Large intestine (tissue), 3 donors: ENCODE measurements at regions not wholly inside any gene's neighbourhood (a gene's known extent, or its start where the extent isn't known, plus 50 kb on each side); places are given as distances from the start of the nearest gene placed in this dataset.

Source experiments
- DNase-seq, 2 donors: peaks; one replicate each; pipeline versions ENCODE4 v3.0.0 to v3.0.0-alpha.2; 2013
- H3K27ac ChIP-seq: one replicate; pipeline ENCODE4 v1.5.1; 2013; ENCODE audit warnings: low read length
- H3K27me3 ChIP-seq: 2 replicates; pipeline ENCODE4 v1.6.1; 2013; ENCODE audit warnings: low read length; ENCODE audit not compliant: control insufficient read depth, insufficient read depth
- H3K36me3 ChIP-seq: 2 replicates; pipeline ENCODE4 v1.6.1; 2013; ENCODE audit warnings: low read length; ENCODE audit not compliant: control insufficient read depth, insufficient read depth
- H3K4me1 ChIP-seq: one replicate; pipeline ENCODE4 v1.6.1; 2013; ENCODE audit warnings: low read length; ENCODE audit not compliant: control insufficient read depth, insufficient read depth
- H3K4me3 ChIP-seq: one replicate; pipeline ENCODE4 v1.5.1; 2013; ENCODE audit warnings: low read length
- H3K9me3 ChIP-seq: one replicate; pipeline ENCODE4 v1.6.1; 2013; ENCODE audit warnings: mild to moderate bottlenecking, low read depth, low read length, moderate library complexity; ENCODE audit not compliant: control insufficient read depth
- WGBS: methylation state at CpG from one replicate; pipeline ENCODE4 v1.1.5; 2013; ENCODE audit warnings: low lambda C conversion rate; ENCODE audit not compliant: insufficient coverage; 5-methylcytosine and 5-hydroxymethylcytosine counted together

DNA sequence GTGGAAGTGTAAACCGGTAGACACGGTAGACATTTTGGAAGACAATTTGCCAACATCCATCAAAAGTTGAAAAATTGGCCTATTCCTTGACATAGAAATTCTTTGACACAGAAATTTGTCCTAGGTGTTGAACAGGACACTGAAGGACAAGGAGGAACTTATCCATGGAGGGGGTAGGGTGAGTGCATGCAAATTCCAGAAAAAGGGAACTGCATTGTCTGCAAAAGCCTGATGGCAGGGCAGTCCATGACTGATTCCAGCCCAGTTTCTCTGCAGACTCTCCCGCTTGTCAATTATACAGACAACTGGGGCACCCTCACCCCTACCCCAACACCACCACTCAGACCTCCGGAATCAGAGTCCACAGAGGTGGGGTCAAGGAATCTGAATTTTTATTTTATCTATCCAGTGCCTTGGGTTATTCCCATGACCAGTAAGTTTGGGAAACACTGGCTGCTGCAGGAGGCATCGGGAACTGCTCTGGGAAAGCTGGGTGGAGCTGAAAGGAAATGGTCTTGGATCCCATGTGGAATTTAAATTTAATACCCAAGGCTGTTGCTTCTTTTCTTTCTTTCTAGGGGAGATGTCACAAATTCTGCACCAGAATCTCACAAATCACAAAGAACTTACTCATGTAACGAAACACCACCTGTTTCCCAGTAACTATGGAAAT, 103.3 kb upstream of the SLC45A1 start:
- Histone ChIP-seq H3K36me3 (no peaks in the 10 kb centered on the region), H3K27me3 (no peaks in the 10 kb centered on the region), H3K4me1 (peaks cover 13% of the 10 kb centered on the region), H3K9me3 (no peaks in the 10 kb centered on the region), H3K4me3 (no peak overlapping the region), H3K27ac (no peak overlapping the region)
- no peak for DNase-seq
- 88% methylated on average over 4 of the region's 6 CpGs for WGBS

DNA sequence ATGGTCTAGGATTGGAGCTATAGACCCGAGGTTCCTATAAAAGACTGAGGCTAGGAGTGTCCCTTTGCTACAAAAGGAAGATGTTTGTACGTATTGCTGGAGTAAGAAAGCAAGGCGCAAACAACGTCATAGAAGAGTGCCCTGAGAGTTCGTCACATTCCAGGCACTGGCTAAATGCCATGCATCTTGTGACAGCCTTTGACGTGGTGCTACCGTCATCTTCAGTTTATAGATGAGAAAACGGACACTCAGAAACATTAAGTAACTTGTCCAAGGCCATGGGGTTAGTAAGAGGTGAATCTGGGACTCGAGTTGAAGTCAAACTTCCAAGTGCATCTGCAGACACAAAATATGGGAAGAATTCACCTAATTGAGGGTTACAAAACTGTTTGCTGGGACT, 104.2 kb upstream of the SLC45A1 start:
- peaks cover 13% of the 10 kb centered on the region for H3K4me1 ChIP-seq

DNA sequence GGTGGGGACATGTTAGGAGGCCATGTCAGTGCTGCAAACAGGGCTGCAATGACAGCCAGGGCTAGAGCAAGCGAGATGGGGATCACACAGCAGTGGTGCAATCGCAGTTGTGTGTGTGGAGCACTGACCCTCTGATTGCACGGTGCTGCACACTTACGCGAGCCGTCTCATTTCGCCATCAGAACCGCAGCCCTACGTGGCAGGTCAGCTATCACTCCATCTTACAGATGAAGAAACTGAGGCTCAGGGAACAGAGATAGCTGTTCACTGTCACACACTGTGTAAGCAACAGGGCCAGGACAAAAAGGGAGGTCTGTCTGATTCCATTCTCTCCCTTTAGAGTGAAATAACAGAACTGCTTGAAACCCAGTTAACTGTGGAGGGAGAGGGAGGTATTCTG, 104.8 kb upstream of the SLC45A1 start:
- WGBS = no CpG with 5 or more reads among the region's 9 CpGs
- no peaks in the 10 kb centered on the region for H3K27me3 ChIP-seq
- H3K27ac ChIP-seq = no peak overlapping the region
- H3K4me3 ChIP-seq = no peak overlapping the region
- H3K9me3 ChIP-seq = no peaks in the 10 kb centered on the region
- H3K4me1 ChIP-seq = peaks cover 13% of the 10 kb centered on the region
- DNase-seq = no peak
- no peaks in the 10 kb centered on the region for H3K36me3 ChIP-seq

More for the DNA sequence above, 104.2 kb upstream of the SLC45A1 start:
- Histone ChIP-seq H3K27ac (no peak overlapping the region), H3K9me3 (no peaks in the 10 kb centered on the region), H3K36me3 (no peaks in the 10 kb centered on the region), H3K4me3 (no peak overlapping the region), H3K27me3 (no peaks in the 10 kb centered on the region)
- no CpG with 5 or more reads among the region's 9 CpGs for WGBS
- DNase-seq = no peak

DNA sequence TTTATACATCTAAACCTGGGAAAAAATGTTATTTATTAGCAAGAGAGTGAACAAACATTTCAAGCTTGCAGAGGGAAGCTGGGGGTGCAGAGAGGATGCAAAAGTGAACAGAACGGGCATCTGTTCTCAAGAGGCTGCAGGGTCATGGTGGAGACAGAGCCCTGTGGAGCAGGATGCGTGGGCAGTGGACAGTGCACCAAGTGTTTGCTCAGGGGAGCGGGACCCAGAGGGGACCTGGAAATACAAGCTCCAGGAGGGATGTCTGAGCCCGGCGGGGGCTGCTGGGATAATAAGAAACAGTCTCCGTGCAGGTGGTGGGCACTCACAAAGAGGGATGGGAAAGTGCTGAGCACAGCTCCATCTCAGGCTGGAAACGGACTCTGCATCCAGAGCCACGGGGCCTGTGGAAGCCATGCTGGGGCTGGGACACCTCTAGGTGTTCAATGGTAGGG, 105.3 kb upstream of the SLC45A1 start:
- Histone ChIP-seq H3K9me3 (no peaks in the 10 kb centered on the region), H3K27me3 (no peaks in the 10 kb centered on the region), H3K27ac (no peak overlapping the region), H3K36me3 (no peaks in the 10 kb centered on the region), H3K4me1 (peaks cover 10% of the 10 kb centered on the region), H3K4me3 (no peak overlapping the region)
- no peak for DNase-seq
- no CpG with 5 or more reads among the region's 8 CpGs for WGBS

DNA sequence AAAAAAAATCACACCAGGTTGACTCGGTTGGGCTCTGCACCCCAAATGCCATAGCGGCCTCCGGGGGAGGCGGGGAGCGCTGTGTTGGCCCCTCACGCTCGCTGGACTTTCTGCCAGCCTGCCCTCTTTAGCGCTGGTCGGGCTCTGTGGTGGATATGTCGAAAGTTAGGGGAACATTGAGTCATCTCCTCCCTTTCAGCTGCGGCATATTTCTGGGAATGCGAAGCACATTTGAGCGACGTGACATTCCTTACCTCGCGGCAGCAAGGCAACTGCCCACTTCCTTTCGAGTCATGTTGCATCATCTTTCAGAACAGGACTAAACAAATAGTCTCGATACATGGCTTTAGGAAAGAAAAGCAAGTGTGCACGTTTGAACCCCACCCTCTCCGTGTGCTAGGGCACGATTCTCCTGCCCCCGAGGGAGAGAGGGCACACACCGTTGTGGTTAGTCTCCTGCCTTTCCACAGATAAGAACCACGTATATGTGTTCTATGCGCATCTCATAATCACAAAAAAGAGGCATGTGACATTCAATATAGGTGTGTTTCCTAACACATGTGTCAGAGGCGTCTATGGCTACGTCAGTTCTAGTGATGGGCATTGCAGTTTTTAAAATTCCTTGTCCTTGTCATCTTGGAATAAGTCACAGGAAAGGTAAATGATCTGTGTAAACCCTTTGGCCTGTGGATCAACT, 105.9 kb upstream of the SLC45A1 start:
- Histone ChIP-seq H3K9me3 (no peaks in the 10 kb centered on the region), H3K27ac (no peak overlapping the region), H3K4me3 (no peak overlapping the region), H3K27me3 (no peaks in the 10 kb centered on the region), H3K36me3 (no peaks in the 10 kb centered on the region), H3K4me1 (peaks cover 7% of the 10 kb centered on the region)
- no peak for DNase-seq
- WGBS = 100% methylated on average over 2 of the region's 27 CpGs

DNA sequence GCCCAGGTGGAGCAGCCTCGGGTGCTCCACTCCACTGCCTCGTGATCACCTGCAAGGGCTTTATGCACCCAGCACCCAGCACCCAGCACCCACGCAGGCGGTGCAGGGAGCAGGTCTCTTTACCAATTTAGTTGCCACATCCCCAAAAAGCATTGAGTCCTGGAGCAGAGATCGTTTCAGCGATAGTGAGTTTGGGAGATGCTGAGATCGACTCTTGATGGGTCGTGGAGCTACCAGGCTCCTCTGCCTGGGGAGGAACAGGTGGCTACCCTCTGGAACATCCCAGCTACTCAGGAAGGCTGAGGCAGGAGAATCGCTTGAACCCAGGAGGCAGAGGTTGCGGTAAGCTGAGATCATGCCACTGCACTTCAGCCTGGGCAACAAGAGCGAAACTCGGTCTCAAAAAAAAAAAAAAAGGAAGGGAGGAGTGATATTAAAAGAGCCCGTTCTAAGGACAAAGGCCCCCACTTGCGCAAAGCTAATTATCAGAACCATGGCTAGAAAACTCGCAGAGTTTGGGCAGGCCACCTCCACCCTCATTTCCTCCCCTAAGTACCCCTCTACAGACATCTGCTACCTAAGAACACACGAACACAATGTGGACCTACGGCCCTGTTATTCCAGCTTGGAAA, 106.5 kb upstream of the SLC45A1 start:
- H3K4me1 ChIP-seq = peaks cover under 1% of the 10 kb centered on the region
- WGBS = no CpG with 5 or more reads among the region's 17 CpGs
- no peaks in the 10 kb centered on the region for H3K36me3 ChIP-seq
- no peaks in the 10 kb centered on the region for H3K9me3 ChIP-seq
- H3K27me3 ChIP-seq = no peaks in the 10 kb centered on the region
- no peak overlapping the region for H3K4me3 ChIP-seq
- no peak for DNase-seq
- no peak overlapping the region for H3K27ac ChIP-seq

DNA sequence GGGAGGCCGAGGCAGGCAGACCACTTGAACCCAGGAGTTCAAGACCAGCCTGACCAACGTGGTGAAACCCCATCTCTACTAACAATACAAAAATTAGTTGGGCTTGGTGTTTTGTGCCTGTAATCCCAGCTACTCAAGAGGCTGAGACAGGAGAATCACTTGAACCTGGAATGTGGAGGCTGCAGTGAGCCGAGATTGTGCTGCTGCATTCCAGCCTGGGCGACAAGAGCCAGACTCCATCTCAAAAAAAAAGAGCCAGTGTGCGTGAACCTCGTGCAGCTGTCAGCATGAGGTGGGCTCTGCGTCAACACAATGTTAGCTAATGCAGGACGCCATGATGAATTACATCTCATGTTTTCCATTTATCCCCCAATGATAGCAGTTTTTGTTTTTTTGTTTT, 110.7 kb upstream of the SLC45A1 start:
- no peak for DNase-seq
- peaks cover 7% of the 10 kb centered on the region for H3K4me1 ChIP-seq
- WGBS = no CpG with 5 or more reads among the region's 8 CpGs

DNA sequence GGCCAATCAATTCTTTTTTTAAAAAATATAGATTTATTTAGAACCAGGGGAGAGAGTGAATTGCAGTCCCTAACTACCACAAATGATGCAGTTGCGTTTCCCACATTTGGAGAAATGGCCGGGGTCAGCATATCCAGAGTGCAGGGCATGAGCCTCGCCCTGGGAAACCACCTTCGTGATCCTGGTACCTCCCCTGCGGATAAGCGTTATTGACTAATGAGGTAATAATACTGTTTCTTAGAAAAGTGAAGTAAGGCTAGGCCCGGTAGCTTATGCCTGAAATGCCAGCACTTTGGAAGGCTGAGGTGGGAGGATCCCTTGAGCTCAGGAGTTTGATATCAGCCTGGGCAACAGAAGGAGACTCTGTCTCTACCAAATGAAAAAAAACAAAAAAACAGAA, 111.5 kb upstream of the SLC45A1 start:
- DNase-seq = no peak
- H3K27me3 ChIP-seq = no peaks in the 10 kb centered on the region
- no peaks in the 10 kb centered on the region for H3K36me3 ChIP-seq
- H3K4me1 ChIP-seq = peaks cover 15% of the 10 kb centered on the region
- no peaks in the 10 kb centered on the region for H3K9me3 ChIP-seq
- H3K4me3 ChIP-seq = no peak overlapping the region
- H3K27ac ChIP-seq = no peak overlapping the region
- WGBS = no CpG with 5 or more reads among the region's 7 CpGs

More for the DNA sequence above, 110.7 kb upstream of the SLC45A1 start:
- Histone ChIP-seq H3K9me3 (no peaks in the 10 kb centered on the region), H3K27me3 (no peaks in the 10 kb centered on the region), H3K27ac (no peak overlapping the region), H3K4me3 (no peak overlapping the region), H3K36me3 (no peaks in the 10 kb centered on the region)

DNA sequence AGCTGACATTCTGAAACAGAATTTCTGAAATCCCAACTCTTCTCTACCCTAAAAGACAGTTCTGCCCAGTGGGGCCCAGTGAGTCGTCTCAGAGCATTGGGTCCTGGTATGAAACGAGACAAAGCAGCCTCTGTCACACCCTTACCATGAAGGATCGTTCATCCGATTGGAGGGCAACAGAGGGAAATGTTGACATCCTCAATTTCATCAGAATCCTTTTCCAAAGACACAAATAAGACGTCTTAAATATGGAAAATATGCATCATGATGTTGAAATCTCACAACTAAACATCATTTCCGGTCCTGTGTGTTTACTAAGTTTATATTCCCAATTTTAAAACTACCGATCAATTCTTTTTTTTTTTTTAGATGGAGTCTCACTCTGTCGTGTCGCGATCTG, 112.1 kb upstream of the SLC45A1 start:
- no peak for DNase-seq
- H3K9me3 ChIP-seq = no peaks in the 10 kb centered on the region
- H3K27me3 ChIP-seq = no peaks in the 10 kb centered on the region
- WGBS = 100% methylated on average over 2 of the region's 10 CpGs
- no peak overlapping the region for H3K4me3 ChIP-seq
- H3K36me3 ChIP-seq = no peaks in the 10 kb centered on the region
- peaks cover 15% of the 10 kb centered on the region for H3K4me1 ChIP-seq
- H3K27ac ChIP-seq = no peak overlapping the region

DNA sequence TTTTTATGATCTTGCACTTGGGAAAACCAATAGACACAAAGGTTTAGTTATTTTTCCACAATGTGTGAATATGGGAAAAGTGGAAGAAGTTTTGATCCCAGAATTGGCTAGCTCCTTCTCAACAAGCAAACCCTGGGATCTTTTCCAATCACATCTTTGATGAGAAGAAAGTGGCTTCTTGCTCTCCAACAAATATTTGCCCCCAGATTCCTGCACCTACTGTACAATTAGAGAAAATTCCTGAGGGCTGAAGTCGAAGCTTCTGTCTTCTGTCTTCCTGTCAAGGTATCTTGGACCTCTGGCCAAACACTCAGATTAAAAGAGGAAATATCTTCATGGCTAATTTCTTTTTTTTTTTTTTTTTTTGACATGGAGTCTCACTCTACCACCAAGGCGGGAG, 113.1 kb upstream of the SLC45A1 start:
- H3K4me1 ChIP-seq = peaks cover 15% of the 10 kb centered on the region
- H3K36me3 ChIP-seq = no peaks in the 10 kb centered on the region
- no peaks in the 10 kb centered on the region for H3K27me3 ChIP-seq
- no CpG with 5 or more reads among the region's 2 CpGs for WGBS
- no peaks in the 10 kb centered on the region for H3K9me3 ChIP-seq
- no peak overlapping the region for H3K4me3 ChIP-seq
- no peak for DNase-seq
- no peak overlapping the region for H3K27ac ChIP-seq
